Middle frontal gyrus (tissue), 1 donor: ENCODE measurements at regions not wholly inside any gene's neighbourhood (a gene's known extent, or its start where the extent isn't known, plus 50 kb on each side); places are given as distances from the start of the nearest gene placed in this dataset.

Source experiments
- DNase-seq: peaks from one replicate; pipeline ENCODE4 v3.0.0-alpha.2; 2015; ENCODE audit warnings: low spot score; ENCODE audit errors: extremely low spot score

DNA sequence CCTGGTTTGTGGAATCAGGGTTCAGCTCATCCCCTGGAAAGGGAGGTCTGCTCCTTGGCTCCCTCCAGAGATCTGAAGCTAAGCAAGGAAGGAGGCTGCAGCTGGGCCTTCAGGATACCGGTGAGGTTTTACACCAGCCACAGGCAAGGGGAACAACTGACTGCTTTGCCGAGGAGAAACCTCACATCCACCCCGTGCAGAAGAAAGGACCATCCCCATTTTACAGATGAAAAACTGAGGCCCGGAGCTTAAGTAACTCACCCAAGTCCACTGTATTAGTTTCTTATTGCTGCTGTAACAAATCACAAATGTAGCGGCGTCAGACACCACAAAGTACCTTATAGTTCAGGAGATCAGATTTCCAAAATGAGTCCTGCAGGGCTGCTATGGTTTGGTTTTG lies 173.7 kb downstream of the MN1 start:
- no peak for DNase-seq

GRCh38 chr22:27628341-27628740 lies 173.2 kb downstream of the MN1 start:
- no peak for DNase-seq

DNA sequence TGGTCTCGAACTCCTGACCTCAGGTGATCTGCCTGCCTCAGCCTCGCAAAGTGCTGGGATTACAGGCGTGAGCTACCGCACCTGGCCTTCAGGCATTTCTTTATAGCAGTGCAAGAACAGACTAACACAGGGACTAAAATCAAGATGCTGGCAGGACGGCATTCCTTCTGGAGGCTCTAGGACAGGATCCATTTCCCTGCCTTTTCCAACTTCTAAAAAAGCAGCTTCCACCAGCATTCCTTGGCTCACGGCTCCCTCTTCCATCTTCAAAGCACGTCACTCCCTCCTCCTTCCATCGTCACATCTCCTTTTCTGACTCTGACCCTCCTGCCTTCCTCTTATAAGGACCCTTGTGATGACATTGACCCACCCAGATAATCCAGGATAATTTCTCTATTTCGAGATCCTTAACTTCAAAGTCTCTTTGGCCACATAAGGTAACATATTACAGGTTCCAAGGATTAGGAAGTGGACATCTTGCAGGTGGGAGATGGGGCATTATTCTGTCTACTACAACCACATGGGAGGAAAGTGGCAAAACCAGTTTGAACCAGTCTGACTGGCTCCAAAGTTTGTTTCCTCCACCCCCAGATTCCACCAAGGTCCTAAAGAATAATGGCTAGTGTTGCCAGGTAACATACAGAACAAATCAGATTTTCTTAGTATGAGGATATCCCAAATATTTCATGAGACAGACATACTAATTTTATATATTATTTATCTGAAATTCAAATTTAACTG lies 172.5 kb downstream of the MN1 start:
- DNase-seq, result no peak

- DNase-seq, result no peak
Observed at GRCh38 chr22:27629908-27630673, 171.5 kb downstream of the MN1 start.

DNA sequence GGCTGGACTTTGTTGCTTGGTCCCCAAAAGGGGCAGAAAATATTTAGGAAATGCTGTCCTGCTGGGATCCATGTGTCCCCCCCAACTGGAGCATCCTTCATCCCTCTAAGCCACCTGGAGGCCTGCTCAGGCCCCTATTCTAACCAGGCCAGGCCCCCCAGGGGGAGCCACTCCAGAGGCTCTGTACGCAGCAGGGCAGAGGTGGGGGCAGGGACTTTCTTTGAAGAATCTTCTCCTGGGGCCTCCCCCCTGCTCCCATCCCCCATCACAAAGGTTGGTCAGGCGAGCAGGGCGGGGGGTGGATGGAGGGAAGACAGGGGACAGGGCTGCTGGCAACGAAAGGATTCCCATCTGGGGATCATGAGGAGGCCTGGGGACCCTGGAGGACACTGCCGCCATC lies 170.8 kb downstream of the MN1 start:
- no peak for DNase-seq

DNA sequence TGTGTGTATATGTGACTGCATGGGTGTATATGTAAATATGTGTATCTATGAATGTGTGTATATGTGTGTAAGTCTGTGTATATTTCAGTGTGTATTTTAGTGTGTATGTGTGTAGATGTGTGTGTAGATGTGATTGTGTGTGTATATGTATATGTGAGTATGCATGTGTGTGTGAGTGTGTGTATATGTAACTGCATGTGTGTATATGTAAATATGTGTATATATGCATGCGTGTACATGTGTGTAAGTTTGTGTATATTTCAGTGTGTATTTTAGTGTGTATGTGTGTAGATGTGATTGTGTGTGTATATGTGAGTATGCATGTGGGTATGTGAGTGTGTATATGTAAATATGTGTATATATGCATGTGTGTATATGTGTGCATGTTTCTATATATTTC lies 169.9 kb downstream of the MN1 start:
- DNase-seq, result no peak

GRCh38 chr22:27632451-27633295 lies 168.9 kb downstream of the MN1 start:
- DNase-seq, result no peak

- no peak for DNase-seq
Observed at GRCh38 chr22:27633296-27633871, 168.2 kb downstream of the MN1 start.

- no peak for DNase-seq
Observed at GRCh38 chr22:27634043-27634740, 167.4 kb downstream of the MN1 start.

- no peak for DNase-seq
Observed at GRCh38 chr22:27635435-27635834, 166.1 kb downstream of the MN1 start.

DNA sequence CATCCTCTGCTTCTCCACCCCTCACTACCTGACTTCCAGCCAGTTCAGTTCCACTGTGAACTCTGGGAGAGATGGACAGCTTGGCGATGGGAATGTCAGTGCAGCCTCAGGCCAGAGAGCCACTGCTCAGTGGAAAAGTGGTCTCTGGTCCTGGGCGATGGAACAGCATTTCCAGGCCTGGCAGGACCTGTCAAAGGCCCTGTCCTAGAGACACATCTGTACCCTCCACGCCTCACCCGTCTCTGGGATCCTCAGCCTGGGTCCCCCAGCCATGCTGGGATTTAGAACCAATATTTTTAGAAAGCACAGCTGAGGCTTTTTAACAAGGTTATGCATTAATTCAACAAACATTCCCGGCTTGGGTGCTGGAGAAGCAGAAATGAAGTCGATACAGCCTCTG lies 165.7 kb downstream of the MN1 start:
- no peak for DNase-seq

DNA sequence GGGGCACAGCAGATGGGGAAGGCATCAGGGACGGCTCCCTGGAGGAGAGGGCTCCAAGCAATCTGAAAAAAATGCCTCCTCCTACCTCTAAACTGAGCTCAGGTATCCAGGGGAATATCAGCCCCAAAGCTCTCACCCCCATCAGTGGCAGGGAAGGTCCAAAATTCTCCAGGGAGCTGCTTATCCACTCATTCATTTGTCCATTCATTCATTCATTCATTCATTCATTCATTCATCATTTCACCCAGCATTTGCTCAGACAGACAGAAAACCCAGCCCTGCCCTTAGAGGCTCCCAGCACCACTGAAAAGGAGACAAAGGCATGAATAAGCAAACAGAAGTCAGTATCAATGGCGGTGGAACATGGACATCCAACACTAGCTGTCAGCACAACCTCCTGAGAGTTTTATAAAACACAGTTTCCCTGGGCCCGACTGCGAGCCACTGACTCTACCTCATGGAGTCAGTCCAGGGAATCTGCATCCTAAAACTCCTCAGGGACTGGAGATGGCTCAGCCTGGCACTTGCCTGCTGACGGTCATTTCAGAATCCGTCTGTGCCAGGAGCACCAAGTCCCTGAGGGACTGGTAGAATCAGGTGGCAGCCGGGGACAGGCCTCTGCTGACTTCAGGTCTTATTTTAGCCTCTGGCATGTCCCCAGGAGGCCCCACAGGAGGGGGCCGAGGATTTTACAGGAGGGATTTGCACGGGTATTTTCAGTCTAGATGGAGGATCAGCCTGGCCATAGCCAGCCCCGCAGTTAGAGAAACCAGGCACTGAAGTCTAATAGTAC lies 164.6 kb downstream of the MN1 start:
- no peak for DNase-seq

DNA sequence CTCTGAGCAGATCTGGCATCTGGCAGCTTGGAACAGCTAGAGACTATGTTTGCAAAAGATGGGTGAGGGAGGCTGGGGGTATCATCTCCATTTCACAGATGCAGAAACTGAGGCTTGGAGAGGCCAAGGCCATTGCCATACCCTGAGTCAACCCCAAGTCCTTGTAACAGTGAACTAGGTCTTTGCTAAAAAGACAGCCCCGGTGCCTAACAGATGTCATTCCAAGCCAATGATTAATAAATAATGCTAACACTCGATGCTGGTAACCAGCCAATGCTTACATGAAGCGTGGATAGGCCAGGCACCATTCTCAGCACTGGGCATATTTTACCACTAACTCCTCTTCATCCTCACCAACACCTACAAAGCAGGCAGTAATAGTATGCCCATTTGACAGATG lies 164.0 kb downstream of the MN1 start:
- no peak for DNase-seq

DNA sequence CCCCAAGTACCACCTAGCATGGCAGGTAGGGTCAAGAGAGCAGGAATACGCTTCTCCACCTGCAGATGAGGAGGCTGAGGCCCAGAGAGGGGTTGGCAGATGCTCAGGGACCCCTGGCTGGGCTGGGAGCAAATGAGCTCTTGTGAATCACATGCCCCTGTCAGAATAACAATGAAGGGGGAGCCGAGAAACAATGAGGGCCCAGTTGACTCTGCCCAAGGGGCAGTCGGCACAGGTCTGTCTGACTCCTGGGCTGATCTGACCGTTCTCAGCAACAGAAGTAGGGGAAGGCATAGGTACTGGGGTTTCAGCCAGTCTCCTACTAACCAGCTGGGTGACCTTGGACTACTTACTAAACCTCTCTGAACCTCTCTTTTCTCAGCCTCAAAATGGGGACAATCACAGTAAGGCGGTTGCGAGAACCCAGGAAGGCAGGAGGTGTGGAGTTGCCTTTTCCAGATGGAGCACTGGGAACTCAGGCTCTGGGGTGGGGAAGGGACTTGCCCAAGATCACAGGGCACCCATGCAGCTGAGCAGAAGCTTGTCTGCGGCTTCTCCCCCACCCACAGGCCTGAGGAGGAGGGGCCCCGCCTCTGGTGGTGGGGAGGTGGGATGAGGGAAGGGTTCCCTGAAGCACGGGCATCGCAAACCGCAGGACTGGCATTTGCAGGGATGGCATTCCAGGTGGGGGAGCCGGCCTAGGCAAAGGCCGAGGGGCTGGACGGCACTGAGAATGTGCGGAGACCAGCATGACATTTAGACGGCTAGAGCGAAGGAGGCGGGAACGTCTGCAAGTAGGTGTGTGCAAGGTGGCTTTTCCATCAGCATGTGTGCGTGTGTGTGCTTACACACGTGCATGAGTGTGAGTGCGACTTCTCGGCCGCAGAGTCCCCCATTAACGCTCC lies 163.0 kb downstream of the MN1 start:
- DNase-seq, result no peak

DNA sequence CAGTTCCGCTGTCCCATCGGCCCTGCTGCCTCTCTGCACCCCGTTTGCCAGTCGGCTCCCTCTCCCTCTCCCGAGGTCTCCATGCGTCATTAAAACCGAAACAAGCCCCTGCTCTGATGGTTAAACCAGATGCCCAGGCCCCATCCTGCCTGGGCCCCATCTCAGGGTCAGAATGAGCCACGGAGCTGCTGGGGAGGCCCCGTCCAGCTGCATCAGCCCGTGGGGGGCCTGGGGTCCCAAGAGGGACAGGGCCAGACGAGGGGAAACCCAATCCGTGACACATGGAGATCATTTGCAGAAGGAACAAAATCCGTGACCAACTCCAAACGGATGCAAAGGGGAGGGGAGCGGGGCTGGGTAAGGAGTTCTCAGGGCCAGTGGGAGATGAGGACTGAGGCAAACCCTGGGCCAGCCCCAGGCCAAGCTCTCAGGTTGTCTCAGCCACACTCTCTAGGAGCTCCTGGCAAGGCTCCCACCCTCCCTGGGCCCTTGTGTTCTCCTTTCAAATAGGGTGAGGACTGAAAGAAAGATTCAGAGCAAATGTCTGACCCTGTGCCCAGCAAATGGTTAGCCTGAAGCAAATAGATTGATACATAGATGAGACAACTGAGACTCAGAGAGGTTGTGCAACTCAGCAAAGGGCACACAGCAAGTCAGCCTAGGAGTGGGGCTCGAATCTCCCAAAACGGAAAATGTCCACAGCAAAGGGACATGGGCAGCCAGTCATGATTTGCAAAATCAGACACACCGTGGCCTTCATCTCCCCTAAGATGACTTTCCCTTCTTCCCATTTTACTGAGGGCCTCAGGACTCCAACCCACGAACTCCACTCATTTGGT lies 162.1 kb downstream of the MN1 start:
- DNase-seq, result no peak

GRCh38 chr22:27641049-27641795 lies 160.3 kb downstream of the MN1 start:
- no peak for DNase-seq

GRCh38 chr22:27642104-27642800 lies 159.3 kb downstream of the MN1 start:
- peak; percentile 83 for DNase-seq
